ENCODE measurements at regions not wholly inside any gene's neighbourhood (a gene's known extent, or its start where the extent isn't known, plus 50 kb on each side); places are given as distances from the start of the nearest gene placed in this dataset.

- Histone ChIP-seq H3K4me2 (ENCODE audit: control insufficient read depth, insufficient read depth) (no peak overlapping the region), H3K9me3 (replicated peaks; ENCODE audit: control insufficient read depth, insufficient read depth, low read length) (no peaks in the 10 kb centered on the region), H3K4me1 (ENCODE audit: control insufficient read depth, insufficient read depth, low read length) (no peaks in the 10 kb centered on the region), H3K4me3 (no peak overlapping the region), H3K27me3 (replicated peaks in 1 of 2; ENCODE audit: control insufficient read depth in 2 of 2, insufficient read depth in 2 of 2, low read length in 1 of 2) (no peaks in the 10 kb centered on the region), H3K36me3 (ENCODE audit: control insufficient read depth in 2 of 2, insufficient read depth in 2 of 2, low read length in 1 of 2) (no peaks in the 10 kb centered on the region), H3K9ac (ENCODE audit: control insufficient read depth, insufficient read depth, low read length) (no peak overlapping the region), H4K20me1 (ENCODE audit: control insufficient read depth, insufficient read depth) (no peaks in the 10 kb centered on the region), H2AFZ (ENCODE audit: control insufficient read depth, low read depth, low read length) (no peak overlapping the region), H3K79me2 (ENCODE audit: control insufficient read depth, insufficient read depth, low read length) (no peaks in the 10 kb centered on the region), H3K27ac (ENCODE audit: control insufficient read depth, insufficient read depth) (no peak overlapping the region)
- DNase-seq (ENCODE audit: low read depth, low spot score) (no peak), ATAC-seq (no peak), FAIRE-seq (no peak)
- CTCF ChIA-PET = no interaction called here
- SMC1A ChIA-PET (ENCODE audit: uncharacterized antibody, unreplicated experiment) = no interaction called here
- intact Hi-C loops (cut with micrococcal nuclease; ENCODE audit: unreplicated experiment) = no loop called here
- POLR2A ChIA-PET = no interaction called here
- BruUV-seq (replicated peaks) = no TSS peak
- no peak for TF ChIP-seq GATAD2B (conservative IDR thresholded peaks at IDR 0.05; ENCODE audit: low read depth)
- no peak for TF ChIP-seq POLR2A (IDR thresholded peaks at IDR 0.05; ENCODE audit: low read depth, low read length)
- no peak for TF ChIP-seq SPI1 (IDR thresholded peaks at IDR 0.05; ENCODE audit: borderline replicate concordance, insufficient read depth, low read depth, low read length)
- RAD21 ChIA-PET (ENCODE audit: unreplicated experiment) = no interaction called here
- in situ Hi-C loops (cut with MboI) = no loop called here
- 55% methylated on average over 3 of the region's 3 CpGs for WGBS (ENCODE audit: insufficient coverage, insufficient replicate concordance, low lambda C conversion rate, missing lambda C conversion rate)
These were observed 63.5 kb downstream of the PCDH18 start for GRCh38 chr4:137468836-137469235.

GRCh38 chr4:137467537-137467936 is 64.8 kb downstream of the PCDH18 start:
- no peak overlapping the region for H3K4me2 ChIP-seq (ENCODE audit: control insufficient read depth, insufficient read depth)
- CTCF ChIA-PET = no interaction called here
- no peak overlapping the region for H3K4me3 ChIP-seq
- RAD21 ChIA-PET (ENCODE audit: unreplicated experiment) = no interaction called here
- H3K9me3 ChIP-seq (replicated peaks; ENCODE audit: control insufficient read depth, insufficient read depth, low read length) = no peaks in the 10 kb centered on the region
- H3K79me2 ChIP-seq (ENCODE audit: control insufficient read depth, insufficient read depth, low read length) = no peaks in the 10 kb centered on the region
- no peak overlapping the region for H3K9ac ChIP-seq (ENCODE audit: control insufficient read depth, insufficient read depth, low read length)
- H3K36me3 ChIP-seq (ENCODE audit: control insufficient read depth in 2 of 2, insufficient read depth in 2 of 2, low read length in 1 of 2) = no peaks in the 10 kb centered on the region
- H4K20me1 ChIP-seq (ENCODE audit: control insufficient read depth, insufficient read depth) = no peaks in the 10 kb centered on the region
- intact Hi-C loops (cut with micrococcal nuclease; ENCODE audit: unreplicated experiment) = no loop called here
- DNase-seq (ENCODE audit: low read depth, low spot score) (no peak), ATAC-seq (no peak), FAIRE-seq (no peak)
- no peaks in the 10 kb centered on the region for H3K4me1 ChIP-seq (ENCODE audit: control insufficient read depth, insufficient read depth, low read length)
- no peak for TF ChIP-seq GABPA (IDR thresholded peaks at IDR 0.05; ENCODE audit: low read depth)
- no TSS peak for BruUV-seq (replicated peaks)
- in situ Hi-C loops (cut with MboI) = no loop called here
- H2AFZ ChIP-seq (ENCODE audit: control insufficient read depth, low read depth, low read length) = no peak overlapping the region
- no peaks in the 10 kb centered on the region for H3K27me3 ChIP-seq (replicated peaks in 1 of 2; ENCODE audit: control insufficient read depth in 2 of 2, insufficient read depth in 2 of 2, low read length in 1 of 2)
- SMC1A ChIA-PET (ENCODE audit: uncharacterized antibody, unreplicated experiment) = no interaction called here
- POLR2A ChIA-PET = no interaction called here
- no peak overlapping the region for H3K27ac ChIP-seq (ENCODE audit: control insufficient read depth, insufficient read depth)
